ENCODE measurements at regions not wholly inside any gene's neighbourhood (a gene's known extent, or its start where the extent isn't known, plus 50 kb on each side); places are given as distances from the start of the nearest gene placed in this dataset.

DNA sequence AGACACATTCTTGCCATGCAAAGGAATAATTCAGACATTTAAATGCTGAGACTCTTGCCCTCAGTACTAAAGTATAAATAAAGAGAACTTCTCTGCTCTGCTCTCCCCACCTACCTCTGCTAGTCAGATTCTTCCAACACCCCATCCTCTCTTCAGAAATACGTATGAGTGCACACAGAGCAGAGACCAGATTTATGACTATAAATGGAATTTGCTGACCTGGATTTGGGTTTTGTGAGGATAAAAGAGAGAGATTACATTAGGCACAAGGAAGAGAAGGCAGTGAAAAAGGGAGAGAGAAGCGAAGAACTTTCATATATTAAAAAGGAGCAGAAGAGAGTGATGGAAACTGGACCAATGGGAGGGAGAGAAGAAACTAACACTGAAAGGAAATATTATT, 87.6 kb upstream of the EXOC1L start:
- TF ChIP-seq, protein P1, sequence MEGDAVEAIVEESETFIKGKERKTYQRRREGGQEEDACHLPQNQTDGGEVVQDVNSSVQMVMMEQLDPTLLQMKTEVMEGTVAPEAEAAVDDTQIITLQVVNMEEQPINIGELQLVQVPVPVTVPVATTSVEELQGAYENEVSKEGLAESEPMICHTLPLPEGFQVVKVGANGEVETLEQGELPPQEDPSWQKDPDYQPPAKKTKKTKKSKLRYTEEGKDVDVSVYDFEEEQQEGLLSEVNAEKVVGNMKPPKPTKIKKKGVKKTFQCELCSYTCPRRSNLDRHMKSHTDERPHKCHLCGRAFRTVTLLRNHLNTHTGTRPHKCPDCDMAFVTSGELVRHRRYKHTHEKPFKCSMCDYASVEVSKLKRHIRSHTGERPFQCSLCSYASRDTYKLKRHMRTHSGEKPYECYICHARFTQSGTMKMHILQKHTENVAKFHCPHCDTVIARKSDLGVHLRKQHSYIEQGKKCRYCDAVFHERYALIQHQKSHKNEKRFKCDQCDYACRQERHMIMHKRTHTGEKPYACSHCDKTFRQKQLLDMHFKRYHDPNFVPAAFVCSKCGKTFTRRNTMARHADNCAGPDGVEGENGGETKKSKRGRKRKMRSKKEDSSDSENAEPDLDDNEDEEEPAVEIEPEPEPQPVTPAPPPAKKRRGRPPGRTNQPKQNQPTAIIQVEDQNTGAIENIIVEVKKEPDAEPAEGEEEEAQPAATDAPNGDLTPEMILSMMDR (IDR thresholded peaks at IDR 0.05; ENCODE audit: insufficient read depth, low read depth, low read length), result no peak
- no peak for TF ChIP-seq EZH2 (IDR thresholded peaks at IDR 0.05; ENCODE audit: insufficient read depth, low read length)
